PFSK-1 (cell line): ENCODE measurements at regions not wholly inside any gene's neighbourhood (a gene's known extent, or its start where the extent isn't known, plus 50 kb on each side); places are given as distances from the start of the nearest gene placed in this dataset.

Source experiments
- FOXP2 ChIP-seq: optimal IDR thresholded peaks from 2 replicates; pipeline ENCODE3; 2011; ENCODE audit warnings: borderline replicate concordance, control low read depth, inconsistent platforms; ENCODE audit not compliant: insufficient read depth; ENCODE audit errors: extremely low read length, extremely low read depth
- POLR2AphosphoS5 ChIP-seq: IDR thresholded peaks from 2 replicates; pipeline ENCODE4 v1.6.1; 2012; ENCODE audit warnings: low read depth, mild to moderate bottlenecking, control low read depth, low read length, moderate library complexity
- SIN3A ChIP-seq: IDR thresholded peaks from 2 replicates; pipeline ENCODE4 v1.6.1; 2012; ENCODE audit warnings: mild to moderate bottlenecking, low read length, moderate library complexity, borderline replicate concordance; ENCODE audit not compliant: insufficient read depth
- TAF1 ChIP-seq: IDR thresholded peaks from 2 replicates; pipeline ENCODE4 v1.6.1; 2012; ENCODE audit warnings: low read length, control low read depth, borderline replicate concordance; ENCODE audit not compliant: insufficient read depth
- TF ChIP-seq, protein P1 (sequence below), 2 experiments: IDR thresholded peaks; 2 replicates each; pipeline versions ENCODE4 v1.6.1 to v1.8.0; 2011 to 2012; ENCODE audit warnings: low read depth in 2 of 2, low read length in 2 of 2, control low read depth in 1 of 2, inconsistent platforms in 1 of 2, mild to moderate bottlenecking in 1 of 2, moderate library complexity in 1 of 2; ENCODE audit not compliant: insufficient read depth in 1 of 2

DNA sequence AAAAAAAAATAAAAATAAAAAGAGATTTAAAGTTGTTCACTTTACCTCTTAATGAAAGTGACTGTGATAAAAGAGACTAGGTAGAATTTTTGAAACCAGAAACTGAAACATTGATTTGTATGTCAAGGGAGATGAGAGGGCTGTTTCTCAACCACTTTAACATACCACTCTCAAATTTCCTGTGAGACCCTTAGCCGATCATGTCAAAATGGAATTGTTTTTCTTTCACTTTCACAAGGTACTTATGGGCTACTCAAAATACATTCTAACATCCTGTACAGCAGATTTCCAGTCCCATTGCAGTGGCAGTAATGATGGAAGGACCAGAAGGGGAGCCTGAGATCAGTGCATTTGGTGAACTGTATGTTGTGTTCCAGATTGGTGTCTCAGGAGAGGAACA is 261.2 kb downstream of the PPP1R3A start:
- TF ChIP-seq, protein P1, sequence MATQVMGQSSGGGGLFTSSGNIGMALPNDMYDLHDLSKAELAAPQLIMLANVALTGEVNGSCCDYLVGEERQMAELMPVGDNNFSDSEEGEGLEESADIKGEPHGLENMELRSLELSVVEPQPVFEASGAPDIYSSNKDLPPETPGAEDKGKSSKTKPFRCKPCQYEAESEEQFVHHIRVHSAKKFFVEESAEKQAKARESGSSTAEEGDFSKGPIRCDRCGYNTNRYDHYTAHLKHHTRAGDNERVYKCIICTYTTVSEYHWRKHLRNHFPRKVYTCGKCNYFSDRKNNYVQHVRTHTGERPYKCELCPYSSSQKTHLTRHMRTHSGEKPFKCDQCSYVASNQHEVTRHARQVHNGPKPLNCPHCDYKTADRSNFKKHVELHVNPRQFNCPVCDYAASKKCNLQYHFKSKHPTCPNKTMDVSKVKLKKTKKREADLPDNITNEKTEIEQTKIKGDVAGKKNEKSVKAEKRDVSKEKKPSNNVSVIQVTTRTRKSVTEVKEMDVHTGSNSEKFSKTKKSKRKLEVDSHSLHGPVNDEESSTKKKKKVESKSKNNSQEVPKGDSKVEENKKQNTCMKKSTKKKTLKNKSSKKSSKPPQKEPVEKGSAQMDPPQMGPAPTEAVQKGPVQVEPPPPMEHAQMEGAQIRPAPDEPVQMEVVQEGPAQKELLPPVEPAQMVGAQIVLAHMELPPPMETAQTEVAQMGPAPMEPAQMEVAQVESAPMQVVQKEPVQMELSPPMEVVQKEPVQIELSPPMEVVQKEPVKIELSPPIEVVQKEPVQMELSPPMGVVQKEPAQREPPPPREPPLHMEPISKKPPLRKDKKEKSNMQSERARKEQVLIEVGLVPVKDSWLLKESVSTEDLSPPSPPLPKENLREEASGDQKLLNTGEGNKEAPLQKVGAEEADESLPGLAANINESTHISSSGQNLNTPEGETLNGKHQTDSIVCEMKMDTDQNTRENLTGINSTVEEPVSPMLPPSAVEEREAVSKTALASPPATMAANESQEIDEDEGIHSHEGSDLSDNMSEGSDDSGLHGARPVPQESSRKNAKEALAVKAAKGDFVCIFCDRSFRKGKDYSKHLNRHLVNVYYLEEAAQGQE (IDR thresholded peaks at IDR 0.05; ENCODE audit: insufficient read depth in 1 of 2, low read depth in 2 of 2, low read length in 2 of 2): no peak

- no peak for TF ChIP-seq TAF1
- TF ChIP-seq SIN3A: no peak
- TF ChIP-seq, protein P1 (IDR thresholded peaks at IDR 0.05; ENCODE audit: insufficient read depth in 1 of 2, low read depth in 2 of 2, low read length in 2 of 2): no peak
- TF ChIP-seq POLR2AphosphoS5: no peak
- no peak for TF ChIP-seq FOXP2
These were observed 266.3 kb downstream of the PPP1R3A start for GRCh38 chr7:113652501-113652900.

DNA sequence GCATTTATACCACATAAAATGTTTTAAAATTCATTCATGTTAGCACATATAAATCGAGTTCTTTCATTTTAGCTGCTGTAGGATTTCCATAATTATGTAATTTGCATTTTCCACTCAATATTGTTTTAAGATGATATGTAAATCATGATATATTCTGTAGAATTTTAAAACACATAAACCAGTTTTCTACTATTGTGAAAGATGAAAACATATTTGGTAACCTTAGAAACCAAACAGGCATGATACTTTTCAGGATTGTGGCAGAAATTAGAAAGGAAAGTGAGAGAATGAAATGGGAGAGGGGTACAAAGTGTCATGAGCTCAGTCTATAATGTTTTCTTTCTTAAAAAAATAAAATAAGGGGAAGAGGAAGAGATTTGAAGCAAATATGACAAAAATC is 269.3 kb downstream of the PPP1R3A start:
- TF ChIP-seq FOXP2 (no peak), SIN3A (no peak), POLR2AphosphoS5 (no peak), TAF1 (no peak)
- TF ChIP-seq, protein P1 (IDR thresholded peaks at IDR 0.05; ENCODE audit: insufficient read depth in 1 of 2, low read depth in 2 of 2, low read length in 2 of 2): no peak

- no peak for TF ChIP-seq POLR2AphosphoS5
- TF ChIP-seq SIN3A: no peak
- TF ChIP-seq FOXP2: no peak
- TF ChIP-seq TAF1: no peak
- TF ChIP-seq, protein P1 (IDR thresholded peaks at IDR 0.05; ENCODE audit: insufficient read depth in 1 of 2, low read depth in 2 of 2, low read length in 2 of 2): no peak
These were observed 279.6 kb downstream of the PPP1R3A start for GRCh38 chr7:113639221-113639620.

GRCh38 chr7:113636727-113637421 is 281.9 kb downstream of the PPP1R3A start:
- no peak for TF ChIP-seq FOXP2
- no peak for TF ChIP-seq POLR2AphosphoS5
- no peak for TF ChIP-seq SIN3A
- TF ChIP-seq, protein P1 (IDR thresholded peaks at IDR 0.05; ENCODE audit: insufficient read depth in 1 of 2, low read depth in 2 of 2, low read length in 2 of 2): no peak
- TF ChIP-seq TAF1: no peak
